Endothelial cell of umbilical vein (primary cell): ENCODE measurements at regions not wholly inside any gene's neighbourhood (a gene's known extent, or its start where the extent isn't known, plus 50 kb on each side); places are given as distances from the start of the nearest gene placed in this dataset.

Experiments used
- EZH2 ChIP-seq: IDR thresholded peaks from 2 replicates; pipeline ENCODE4 v1.6.1; 2012; ENCODE audit warnings: borderline replicate concordance, low read depth, mild to moderate bottlenecking, moderate library complexity, low read length, inconsistent platforms; ENCODE audit not compliant: severe bottlenecking
- GATA2 ChIP-seq: IDR thresholded peaks from 2 replicates; pipeline ENCODE4 v1.7.0; 2011; ENCODE audit warnings: low read depth, mild to moderate bottlenecking, moderate library complexity, mixed read lengths, low read length; ENCODE audit not compliant: insufficient read length, insufficient read depth
- JUN ChIP-seq: IDR thresholded peaks from 2 replicates; pipeline ENCODE4 v1.6.1; 2011; ENCODE audit warnings: borderline replicate concordance, low read depth; ENCODE audit not compliant: insufficient read length, insufficient read depth
- POLR2A ChIP-seq: IDR thresholded peaks from 2 replicates; pipeline ENCODE4 v1.6.1; 2012; ENCODE audit warnings: low read depth, mild to moderate bottlenecking, control low read depth, low read length
- POLR2AphosphoS5 ChIP-seq: IDR thresholded peaks from 2 replicates; pipeline ENCODE4 v1.6.1; 2012; ENCODE audit warnings: low read depth, mild to moderate bottlenecking, control low read depth, low read length, moderate library complexity; ENCODE audit not compliant: insufficient read depth
- TF ChIP-seq, protein P1 (sequence below), 2 donors: IDR thresholded peaks; 1 replicate in 1 of 2; 2 replicates in 1 of 2; pipeline ENCODE4 v1.5.1; 2011; ENCODE audit warnings: low read length in 2 of 2, mild to moderate bottlenecking in 2 of 2, moderate library complexity in 2 of 2, control low read depth in 1 of 2, inconsistent platforms in 1 of 2, low read depth in 1 of 2; ENCODE audit not compliant: insufficient read depth in 1 of 2; ENCODE audit errors: extremely low read depth in 1 of 2
- TF ChIP-seq, protein P2 (sequence below): IDR thresholded peaks from 2 replicates; pipeline ENCODE4 v1.6.1; 2011; ENCODE audit not compliant: insufficient read depth, insufficient read length

DNA sequence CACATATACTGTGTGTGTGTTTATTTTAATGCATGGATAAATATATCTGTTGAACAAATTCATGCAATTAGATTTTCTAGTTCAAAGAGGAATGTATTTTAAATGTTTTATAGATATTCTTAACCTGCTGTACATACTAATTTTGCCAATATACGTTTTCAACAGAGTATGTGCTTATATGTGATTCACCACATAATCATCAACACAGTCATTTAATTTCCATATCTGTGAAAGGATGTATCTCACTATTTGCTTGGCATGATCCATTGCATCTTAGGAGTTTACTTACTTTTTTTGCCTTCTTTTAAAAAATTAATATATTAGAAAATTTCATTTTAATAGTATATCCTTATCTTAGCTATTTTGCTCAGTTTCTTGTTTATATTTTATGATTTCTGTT is 902.3 kb upstream of the CITED2 start:
- no peak for TF ChIP-seq POLR2AphosphoS5
- TF ChIP-seq, protein P1, sequence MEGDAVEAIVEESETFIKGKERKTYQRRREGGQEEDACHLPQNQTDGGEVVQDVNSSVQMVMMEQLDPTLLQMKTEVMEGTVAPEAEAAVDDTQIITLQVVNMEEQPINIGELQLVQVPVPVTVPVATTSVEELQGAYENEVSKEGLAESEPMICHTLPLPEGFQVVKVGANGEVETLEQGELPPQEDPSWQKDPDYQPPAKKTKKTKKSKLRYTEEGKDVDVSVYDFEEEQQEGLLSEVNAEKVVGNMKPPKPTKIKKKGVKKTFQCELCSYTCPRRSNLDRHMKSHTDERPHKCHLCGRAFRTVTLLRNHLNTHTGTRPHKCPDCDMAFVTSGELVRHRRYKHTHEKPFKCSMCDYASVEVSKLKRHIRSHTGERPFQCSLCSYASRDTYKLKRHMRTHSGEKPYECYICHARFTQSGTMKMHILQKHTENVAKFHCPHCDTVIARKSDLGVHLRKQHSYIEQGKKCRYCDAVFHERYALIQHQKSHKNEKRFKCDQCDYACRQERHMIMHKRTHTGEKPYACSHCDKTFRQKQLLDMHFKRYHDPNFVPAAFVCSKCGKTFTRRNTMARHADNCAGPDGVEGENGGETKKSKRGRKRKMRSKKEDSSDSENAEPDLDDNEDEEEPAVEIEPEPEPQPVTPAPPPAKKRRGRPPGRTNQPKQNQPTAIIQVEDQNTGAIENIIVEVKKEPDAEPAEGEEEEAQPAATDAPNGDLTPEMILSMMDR (IDR thresholded peaks at IDR 0.05; ENCODE audit: extremely low read depth in 1 of 2, insufficient read depth in 1 of 2, low read depth in 1 of 2, low read length in 2 of 2): no peak
- TF ChIP-seq JUN: no peak
- no peak for TF ChIP-seq EZH2
- no peak for TF ChIP-seq POLR2A
- TF ChIP-seq GATA2: no peak
- TF ChIP-seq, protein P2, sequence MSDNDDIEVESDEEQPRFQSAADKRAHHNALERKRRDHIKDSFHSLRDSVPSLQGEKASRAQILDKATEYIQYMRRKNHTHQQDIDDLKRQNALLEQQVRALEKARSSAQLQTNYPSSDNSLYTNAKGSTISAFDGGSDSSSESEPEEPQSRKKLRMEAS: no peak
